Keratinocyte (primary cell): ENCODE measurements at regions not wholly inside any gene's neighbourhood (a gene's known extent, or its start where the extent isn't known, plus 50 kb on each side); places are given as distances from the start of the nearest gene placed in this dataset.

Experiments
- DNase-seq: peaks from one replicate; pipeline ENCODE4 v3.0.0-alpha.2; 2011; ENCODE audit warnings: low read depth, missing footprints, low spot score
- FAIRE-seq: peaks from 2 replicates; lab custom pipeline; 2011; peaks lifted over from hg19 to GRCh38; lab: Jason Lieb, UNC
- H2AFZ ChIP-seq: 2 replicates; pipeline ENCODE4 v1.6.0; 2012; ENCODE audit warnings: low read length, control low read depth, inconsistent platforms; ENCODE audit not compliant: control insufficient read depth
- H3K27ac ChIP-seq: 2 replicates; pipeline ENCODE4 v1.5.1; 2011; ENCODE audit warnings: low read length; ENCODE audit not compliant: control insufficient read depth, insufficient read depth
- H3K27me3 ChIP-seq: 3 replicates; pipeline ENCODE4 v1.6.0; 2011; ENCODE audit warnings: low read length; ENCODE audit not compliant: control insufficient read depth, insufficient read depth; ENCODE audit errors: extremely low read depth
- H3K36me3 ChIP-seq, 2 experiments: 2 replicates in 1 of 2; 3 replicates in 1 of 2; pipeline ENCODE4 v1.5.1; 2011; ENCODE audit warnings: low read length in 2 of 2, mild to moderate bottlenecking in 1 of 2; ENCODE audit not compliant: control insufficient read depth in 2 of 2, insufficient read depth in 2 of 2; ENCODE audit errors: extremely low read depth in 1 of 2
- H3K4me1 ChIP-seq: 3 replicates; pipeline ENCODE4 v1.5.1; 2011; ENCODE audit warnings: low read length; ENCODE audit not compliant: control insufficient read depth, insufficient read depth; ENCODE audit errors: extremely low read depth
- H3K4me2 ChIP-seq: 3 replicates; pipeline ENCODE4 v1.6.0; 2011; ENCODE audit warnings: low read depth, low read length; ENCODE audit not compliant: control insufficient read depth, insufficient read depth; ENCODE audit errors: extremely low read depth
- H3K4me3 ChIP-seq, 3 experiments: fragments of 200-600 bp in 1 of 3; sonication (generic) in 1 of 3; 2 replicates in 2 of 3; 3 replicates in 1 of 3; pipeline ENCODE4 v1.5.1; 2011 to 2016; ENCODE audit warnings: low read length in 3 of 3, mild to moderate bottlenecking in 3 of 3, control low read depth in 2 of 3, inconsistent platforms in 1 of 3, low read depth in 1 of 3, mixed read lengths in 1 of 3, mixed run types in 1 of 3, moderate library complexity in 1 of 3; ENCODE audit not compliant: control insufficient read depth in 2 of 3, insufficient read depth in 2 of 3; ENCODE audit errors: extremely low read depth in 1 of 3
- H3K79me2 ChIP-seq: 2 replicates; pipeline ENCODE4 v1.6.0; 2012; ENCODE audit warnings: low read length; ENCODE audit not compliant: control insufficient read depth, insufficient read depth
- H3K9ac ChIP-seq: 3 replicates; pipeline ENCODE4 v1.6.0; 2011; ENCODE audit warnings: low read length; ENCODE audit not compliant: control insufficient read depth, insufficient read depth; ENCODE audit errors: extremely low read depth
- H3K9me1 ChIP-seq: 3 replicates; pipeline ENCODE4 v1.6.0; 2011; ENCODE audit warnings: low read length; ENCODE audit not compliant: control insufficient read depth, insufficient read depth; ENCODE audit errors: extremely low read depth
- H3K9me3 ChIP-seq: 2 replicates; pipeline ENCODE4 v1.5.1; 2012; ENCODE audit warnings: low read depth, low read length; ENCODE audit not compliant: control insufficient read depth
- H4K20me1 ChIP-seq: 3 replicates; pipeline ENCODE4 v1.6.0; 2011; ENCODE audit warnings: low read length; ENCODE audit not compliant: control insufficient read depth, insufficient read depth; ENCODE audit errors: extremely low read depth
- EZH2 ChIP-seq: IDR thresholded peaks from one replicate; pipeline ENCODE4 v1.6.1; 2012; ENCODE audit warnings: inconsistent platforms, mild to moderate bottlenecking, low read length, moderate library complexity
- dilution Hi-C: fragments of 300-500 bp; cut with MboI; formaldehyde crosslinking; loops from one replicate; pipeline ENCODE4 v1.7.0; 2020; ENCODE audit warnings: low sequenced_read_pairs; ENCODE audit not compliant: extremely low pct_ligation_motif_present
- TF ChIP-seq, protein P1 (sequence below), 3 experiments: IDR thresholded peaks in 1 of 3; conservative IDR thresholded peaks in 1 of 3; optimal IDR thresholded peaks in 1 of 3; 2 replicates in 2 of 3; 3 replicates in 1 of 3; pipeline versions ENCODE3 to v1.5.1; 2011; ENCODE audit warnings: low read length in 3 of 3, mild to moderate bottlenecking in 3 of 3, moderate library complexity in 2 of 3, control low read depth in 1 of 3, inconsistent platforms in 1 of 3; ENCODE audit not compliant: insufficient read depth in 2 of 3; ENCODE audit errors: extremely low read depth in 1 of 3

DNA sequence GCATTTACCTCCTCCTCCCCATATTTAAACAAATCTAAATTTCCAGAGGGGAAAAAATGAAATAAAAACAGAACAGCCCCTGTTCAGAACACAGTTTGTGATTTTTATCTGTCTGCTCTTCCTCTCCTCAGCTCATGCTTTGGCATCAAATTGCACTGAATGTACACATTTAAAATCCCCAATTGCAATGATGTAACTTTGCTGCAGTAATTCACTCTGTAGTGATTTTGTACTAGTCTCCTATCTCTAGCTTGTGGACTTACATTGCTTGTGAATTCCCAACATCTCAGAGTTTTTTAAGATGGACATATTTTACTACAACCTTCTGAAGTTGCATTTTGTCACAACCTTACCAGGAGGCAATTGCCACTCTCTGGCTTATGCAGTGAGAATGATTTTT is 81.6 kb upstream of the ROBO2 start:
- TF ChIP-seq, protein P1, sequence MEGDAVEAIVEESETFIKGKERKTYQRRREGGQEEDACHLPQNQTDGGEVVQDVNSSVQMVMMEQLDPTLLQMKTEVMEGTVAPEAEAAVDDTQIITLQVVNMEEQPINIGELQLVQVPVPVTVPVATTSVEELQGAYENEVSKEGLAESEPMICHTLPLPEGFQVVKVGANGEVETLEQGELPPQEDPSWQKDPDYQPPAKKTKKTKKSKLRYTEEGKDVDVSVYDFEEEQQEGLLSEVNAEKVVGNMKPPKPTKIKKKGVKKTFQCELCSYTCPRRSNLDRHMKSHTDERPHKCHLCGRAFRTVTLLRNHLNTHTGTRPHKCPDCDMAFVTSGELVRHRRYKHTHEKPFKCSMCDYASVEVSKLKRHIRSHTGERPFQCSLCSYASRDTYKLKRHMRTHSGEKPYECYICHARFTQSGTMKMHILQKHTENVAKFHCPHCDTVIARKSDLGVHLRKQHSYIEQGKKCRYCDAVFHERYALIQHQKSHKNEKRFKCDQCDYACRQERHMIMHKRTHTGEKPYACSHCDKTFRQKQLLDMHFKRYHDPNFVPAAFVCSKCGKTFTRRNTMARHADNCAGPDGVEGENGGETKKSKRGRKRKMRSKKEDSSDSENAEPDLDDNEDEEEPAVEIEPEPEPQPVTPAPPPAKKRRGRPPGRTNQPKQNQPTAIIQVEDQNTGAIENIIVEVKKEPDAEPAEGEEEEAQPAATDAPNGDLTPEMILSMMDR (optimal IDR thresholded peaks at IDR 0.05 in 1 of 3, IDR thresholded peaks at IDR 0.05 in 1 of 3, conservative IDR thresholded peaks at IDR 0.05 in 1 of 3; ENCODE audit: extremely low read depth in 1 of 3, insufficient read depth in 2 of 3, low read length in 3 of 3): no peak
- no peak for TF ChIP-seq EZH2
- no peaks in the 10 kb centered on the region for H3K9me3 ChIP-seq
- no peaks in the 10 kb centered on the region for H3K4me1 ChIP-seq
- no peak overlapping the region for H2AFZ ChIP-seq
- no peak overlapping the region for H3K4me3 ChIP-seq
- no peak overlapping the region for H3K27ac ChIP-seq
- H3K9ac ChIP-seq: no peak overlapping the region
- H3K79me2 ChIP-seq: no peaks in the 10 kb centered on the region
- H3K27me3 ChIP-seq: no peaks in the 10 kb centered on the region
- H3K36me3 ChIP-seq: no peaks in the 10 kb centered on the region
- H3K4me2 ChIP-seq: no peak overlapping the region
- H4K20me1 ChIP-seq: no peaks in the 10 kb centered on the region
- H3K9me1 ChIP-seq: no peaks in the 10 kb centered on the region
- dilution Hi-C loops: no loop called here
- no peak for FAIRE-seq
- no peak for DNase-seq

GRCh38 chr3:76958861-76959260 is 81.0 kb upstream of the ROBO2 start:
- no peaks in the 10 kb centered on the region for H3K79me2 ChIP-seq
- TF ChIP-seq, protein P1 (optimal IDR thresholded peaks at IDR 0.05 in 1 of 3, IDR thresholded peaks at IDR 0.05 in 1 of 3, conservative IDR thresholded peaks at IDR 0.05 in 1 of 3; ENCODE audit: extremely low read depth in 1 of 3, insufficient read depth in 2 of 3, low read length in 3 of 3): no peak
- TF ChIP-seq EZH2: no peak
- H3K4me2 ChIP-seq: no peak overlapping the region
- H4K20me1 ChIP-seq: no peaks in the 10 kb centered on the region
- no peaks in the 10 kb centered on the region for H3K27me3 ChIP-seq
- H2AFZ ChIP-seq: no peak overlapping the region
- FAIRE-seq (no peak), DNase-seq (no peak)
- no peak overlapping the region for H3K4me3 ChIP-seq
- no peaks in the 10 kb centered on the region for H3K4me1 ChIP-seq
- H3K9me3 ChIP-seq: no peaks in the 10 kb centered on the region
- no peak overlapping the region for H3K27ac ChIP-seq
- dilution Hi-C loops: no loop called here
- no peaks in the 10 kb centered on the region for H3K9me1 ChIP-seq
- no peak overlapping the region for H3K9ac ChIP-seq
- H3K36me3 ChIP-seq: no peaks in the 10 kb centered on the region
